HG03354 (cell line): ENCODE measurements at regions not wholly inside any gene's neighbourhood (a gene's known extent, or its start where the extent isn't known, plus 50 kb on each side); places are given as distances from the start of the nearest gene placed in this dataset.
"Not testable (repeated sequence)": the region's sequence is repeated elsewhere in the genome, so short reads cannot be mapped to it uniquely, and the experiment has no call there.

ENCODE experiments used
- ATAC-seq: cut with Tn5 transposase; IDR thresholded peaks from one replicate; pipeline ENCODE4 v1.9.1; 2021; ENCODE audit warnings: mild to moderate bottlenecking; ENCODE audit not compliant: unreplicated experiment, poor library complexity, severe bottlenecking

DNA sequence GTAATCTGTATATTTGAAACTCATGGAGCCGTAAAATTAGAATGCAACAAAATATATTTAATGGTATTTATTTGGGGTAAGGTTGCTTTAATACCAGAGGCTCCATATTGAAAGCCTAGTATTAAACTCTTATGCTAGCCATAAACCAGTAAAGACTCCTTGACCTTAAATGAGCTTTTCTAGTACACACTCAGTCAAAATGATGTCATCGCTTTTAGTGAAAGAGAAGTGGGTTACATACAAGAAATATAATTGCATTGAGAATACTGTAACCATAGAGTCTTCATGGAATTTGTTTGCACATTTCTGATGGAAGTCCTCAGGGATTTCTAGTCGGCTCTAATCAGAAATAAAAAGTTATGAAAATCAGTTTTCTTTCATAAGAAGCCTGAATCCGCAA, 757.6 kb downstream of the GBE1 start:
- ATAC-seq: no peak

GRCh38 chr3:81003008-81003645, 758.3 kb downstream of the GBE1 start:
- ATAC-seq: no peak

GRCh38 chr3:80999481-80999880, 762.0 kb downstream of the GBE1 start:
- no peak for ATAC-seq

DNA sequence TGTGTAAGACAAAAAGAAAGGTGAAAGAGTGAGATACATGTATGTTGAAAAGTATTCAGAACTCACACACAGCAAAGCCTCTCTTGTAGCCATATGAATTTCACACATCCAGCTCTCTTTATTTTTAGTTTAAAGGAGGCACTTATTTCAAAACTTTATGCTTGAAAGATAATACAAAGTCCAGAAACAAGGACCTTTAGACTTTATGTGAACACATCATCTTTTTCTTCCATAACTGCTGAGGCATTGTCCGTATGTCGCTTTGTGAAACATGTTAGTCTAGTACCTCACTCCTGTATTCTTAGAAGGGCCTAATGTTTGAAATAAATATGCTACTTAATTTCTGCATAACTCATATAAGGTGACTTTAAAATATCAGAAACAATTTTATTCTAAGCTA, 763.4 kb downstream of the GBE1 start:
- ATAC-seq: no peak

- no peak for ATAC-seq
Observed at GRCh38 chr3:80997622-80998021, 763.8 kb downstream of the GBE1 start.

DNA sequence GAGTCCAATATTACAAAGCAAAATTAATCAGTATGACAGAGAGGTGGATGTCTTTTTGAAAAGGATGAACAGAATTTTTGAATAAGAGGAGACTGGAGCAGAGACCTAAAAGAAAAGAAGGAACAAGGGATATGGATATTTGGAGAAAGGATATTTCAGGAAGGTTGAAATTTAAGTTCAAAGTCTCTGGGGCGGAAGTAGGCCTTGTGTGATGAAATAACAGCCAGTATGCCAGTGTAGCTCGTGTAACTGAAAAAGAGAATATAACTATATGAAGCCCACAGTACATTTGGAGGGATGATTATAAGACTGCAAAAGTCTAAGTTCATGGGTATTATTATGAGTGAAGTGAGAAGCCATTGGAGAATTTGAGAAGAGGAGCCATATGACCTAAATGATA, 766.7 kb downstream of the GBE1 start:
- ATAC-seq: no peak

DNA sequence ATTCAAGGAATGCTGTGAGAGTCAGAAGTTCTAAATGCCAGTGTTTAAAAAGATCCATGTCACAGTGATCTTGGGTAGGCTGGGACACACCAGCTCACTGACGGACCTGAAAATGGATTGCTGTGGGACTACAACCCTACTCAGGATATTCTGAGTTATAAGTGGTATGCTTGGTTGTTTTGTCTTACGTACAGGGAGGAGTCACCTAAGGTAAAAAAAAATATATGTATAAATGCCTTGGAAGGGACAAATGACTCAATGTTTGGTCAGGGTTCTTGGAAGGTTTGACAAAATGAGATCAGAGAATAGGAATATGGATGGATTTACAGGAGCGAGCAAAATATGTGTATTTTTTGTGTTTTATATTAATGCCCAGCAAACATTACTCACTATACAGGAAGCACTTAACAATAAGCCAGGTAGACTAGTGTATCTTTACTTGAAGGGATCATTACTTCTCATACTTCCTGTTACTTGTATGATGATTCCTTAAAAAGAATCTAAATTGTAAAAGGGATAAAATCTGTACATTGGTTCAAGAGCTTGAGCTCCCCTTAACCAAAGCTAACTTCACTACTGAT, 767.3 kb downstream of the GBE1 start:
- ATAC-seq: no peak

DNA sequence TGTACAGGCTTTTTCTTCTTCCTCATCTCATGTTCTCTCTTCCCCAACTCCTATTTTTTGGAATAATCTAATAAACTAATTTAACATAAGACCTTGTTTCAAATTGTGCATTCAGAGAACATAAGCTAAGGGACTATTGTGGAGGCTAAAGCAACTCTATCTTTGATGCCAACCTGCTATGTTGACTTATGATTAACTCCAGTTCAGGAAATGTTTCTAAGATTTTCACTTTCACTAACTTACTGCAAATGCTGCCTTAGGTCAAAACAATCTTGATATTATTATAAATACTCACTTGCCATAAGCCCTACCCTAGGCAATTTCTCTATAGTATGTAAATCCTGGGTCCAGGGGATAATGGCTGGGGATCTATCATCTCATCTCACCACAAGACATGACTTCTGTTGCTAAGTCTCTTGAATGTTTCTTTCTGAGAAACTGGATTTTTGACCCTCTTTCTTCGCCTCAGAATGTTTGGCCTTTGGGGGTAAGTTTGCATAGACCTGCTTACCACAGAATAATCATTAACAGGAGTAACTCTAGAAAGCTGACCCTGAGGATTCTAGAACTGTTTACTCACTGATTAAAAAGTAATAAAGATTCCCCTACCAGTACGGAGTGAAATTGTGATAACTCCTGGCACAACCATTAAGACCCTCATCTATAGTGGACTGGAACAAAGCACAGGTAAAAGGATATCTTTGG, 768.1 kb downstream of the GBE1 start:
- ATAC-seq: peak; percentile 84

GRCh38 chr3:80983753-80984152, 777.7 kb downstream of the GBE1 start:
- ATAC-seq: no peak

GRCh38 chr3:80978216-80978969, 783.1 kb downstream of the GBE1 start:
- no peak for ATAC-seq

GRCh38 chr3:80970292-80970691, 791.2 kb downstream of the GBE1 start:
- no peak for ATAC-seq

- no peak for ATAC-seq
Observed at GRCh38 chr3:80929576-80929975, 831.9 kb downstream of the GBE1 start.

DNA sequence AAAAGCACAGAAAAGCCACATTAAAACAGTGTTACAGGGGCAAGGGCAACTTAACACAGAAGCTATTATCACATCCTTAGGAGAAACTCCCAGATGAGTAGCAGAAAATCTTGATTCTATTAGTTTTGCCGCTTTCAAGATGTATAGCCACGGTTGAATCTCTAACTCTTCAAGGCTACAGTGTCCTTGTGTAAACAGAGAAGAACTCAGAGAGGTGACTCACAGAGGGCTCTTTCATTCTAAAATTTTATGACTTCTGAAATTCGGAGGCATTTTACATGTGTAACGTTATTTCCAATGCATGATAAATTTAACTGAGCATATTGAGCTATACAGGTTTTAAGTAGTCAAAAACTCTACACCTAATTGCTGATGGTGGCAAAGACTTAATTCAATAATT, 846.6 kb downstream of the GBE1 start:
- no peak for ATAC-seq

DNA sequence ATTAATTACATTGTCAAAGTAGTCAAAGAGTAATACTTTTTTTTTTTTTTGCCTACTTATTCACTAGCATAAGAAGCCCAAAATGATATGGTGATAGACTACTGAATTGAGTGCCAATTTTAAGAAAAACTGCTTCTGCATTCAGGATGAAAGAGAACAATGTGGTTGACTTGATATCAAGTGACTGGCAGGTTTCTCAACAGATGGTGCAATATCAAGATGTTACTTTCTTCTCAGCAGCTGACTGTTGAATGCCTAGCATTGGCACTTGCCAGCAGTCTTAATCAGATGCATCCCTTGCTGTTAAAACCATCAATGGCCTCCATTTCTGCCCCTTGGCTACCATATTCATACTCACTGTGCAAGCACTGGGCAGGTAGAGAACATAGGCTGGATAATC, 863.2 kb downstream of the GBE1 start:
- no peak for ATAC-seq

GRCh38 chr3:80897005-80897404, 864.4 kb downstream of the GBE1 start:
- not testable (repeated sequence) for ATAC-seq

- ATAC-seq: no peak
Observed at GRCh38 chr3:80890571-80890970, 870.9 kb downstream of the GBE1 start.

GRCh38 chr3:80889535-80889934, 871.9 kb downstream of the GBE1 start:
- no peak for ATAC-seq

GRCh38 chr3:80870476-80871041, 890.9 kb downstream of the GBE1 start:
- no peak for ATAC-seq

DNA sequence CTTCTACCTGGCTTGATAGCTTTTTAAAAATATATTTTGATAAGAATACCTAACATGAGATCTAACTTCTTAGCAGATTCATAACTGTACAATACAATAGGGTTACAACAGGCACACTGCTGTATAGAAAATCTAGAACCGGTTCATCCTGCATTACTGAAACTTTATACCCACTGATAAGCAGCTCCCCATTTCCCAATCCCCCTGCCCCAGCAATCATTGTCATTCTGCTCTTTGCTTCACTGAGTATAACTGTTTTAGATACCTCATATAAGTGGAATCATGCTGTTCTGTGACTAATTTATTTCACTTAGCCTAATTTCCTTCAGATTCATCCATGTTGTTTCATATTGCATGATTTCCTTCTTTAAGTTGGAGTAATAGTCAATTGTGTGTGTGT, 906.0 kb downstream of the GBE1 start:
- no peak for ATAC-seq

GRCh38 chr3:80836395-80836794, 925.0 kb downstream of the GBE1 start:
- no peak for ATAC-seq
